B cell (primary cell): ENCODE measurements at regions not wholly inside any gene's neighbourhood (a gene's known extent, or its start where the extent isn't known, plus 50 kb on each side); places are given as distances from the start of the nearest gene placed in this dataset.

Experiments used
- ATAC-seq: fragments of 200-7000 bp; cut with Tn5 transposase; one replicate; pipeline ENCODE4 v1.10.0; 2021; ENCODE audit warnings: low read depth, mild to moderate bottlenecking, moderate number of reproducible peaks, moderate library complexity
- CTCF ChIA-PET: fragments of 350-600 bp; sonication (Branson Sonifier 250); formaldehyde crosslinking; loops from one replicate; lab custom pipeline; 2021; ENCODE audit warnings: antibody characterized with exemption, inconsistent platforms; lab: Charles Lee
- POLR2A ChIA-PET: fragments of 350-600 bp; sonication (Branson Sonifier 250); formaldehyde crosslinking; loops from one replicate; lab custom pipeline; 2021; ENCODE audit warnings: antibody characterized with exemption; lab: Charles Lee
- DNase-seq: peaks from one replicate; pipeline ENCODE4 v3.0.0; 2013
- H2AFZ ChIP-seq: 2 replicates; pipeline ENCODE4 v1.6.1; 2012; ENCODE audit warnings: mild to moderate bottlenecking, low read depth, low read length; ENCODE audit not compliant: insufficient read depth, poor library complexity, severe bottlenecking
- H3K27ac ChIP-seq, 2 donors: 1 replicate in 1 of 2; 2 replicates in 1 of 2; pipeline ENCODE4 v1.5.1; 2012 to 2013; ENCODE audit warnings: low read length in 2 of 2, mild to moderate bottlenecking in 2 of 2, moderate library complexity in 1 of 2
- H3K27me3 ChIP-seq, 4 experiments: fragments of 200-600 bp in 1 of 4; sonication (generic) in 1 of 4; replicated peaks in 1 of 4; 1 replicate in 2 of 4; 2 replicates in 2 of 4; pipeline versions ENCODE4 v1.6.1 to v1.7.0; 2013 to 2016; ENCODE audit warnings: low read length in 3 of 4, mild to moderate bottlenecking in 2 of 4, mixed read lengths in 1 of 4, moderate library complexity in 1 of 4; ENCODE audit not compliant: insufficient read depth in 4 of 4, control insufficient read depth in 3 of 4; ENCODE audit errors: control extremely low read depth in 1 of 4
- H3K36me3 ChIP-seq, 2 experiments: replicated peaks in 1 of 2; 1 replicate in 1 of 2; 2 replicates in 1 of 2; pipeline versions ENCODE4 v1.6.1 to v1.7.1; 2013; ENCODE audit warnings: low read length in 1 of 2; ENCODE audit not compliant: insufficient read depth in 2 of 2, control insufficient read depth in 1 of 2; ENCODE audit errors: control extremely low read depth in 1 of 2, extremely low read depth in 1 of 2
- H3K4me1 ChIP-seq, 2 donors: fragments of 200-600 bp in 1 of 2; sonication (generic) in 1 of 2; 1 replicate in 1 of 2; 2 replicates in 1 of 2; pipeline versions ENCODE4 v1.5.1 to v1.6.1; 2013 to 2017; ENCODE audit warnings: low read length in 2 of 2; ENCODE audit not compliant: control insufficient read depth in 2 of 2, insufficient read depth in 2 of 2
- H3K4me2 ChIP-seq: replicated peaks from 2 replicates; pipeline ENCODE3; 2012; ENCODE audit warnings: mild to moderate bottlenecking, low read depth, low read length; ENCODE audit not compliant: poor library complexity, severe bottlenecking
- H3K4me3 ChIP-seq, 5 experiments: fragments of 200-600 bp in 1 of 5; sonication (generic) in 1 of 5; 1 replicate in 3 of 5; 2 replicates in 2 of 5; pipeline versions ENCODE4 v1.5.1 to v1.7.0; 2011 to 2016; ENCODE audit warnings: low read length in 4 of 5, mild to moderate bottlenecking in 4 of 5, low read depth in 2 of 5, control low read depth in 1 of 5, moderate library complexity in 1 of 5; ENCODE audit not compliant: insufficient read depth in 1 of 5; ENCODE audit errors: control extremely low read depth in 1 of 5, extremely low read depth in 1 of 5
- H3K79me2 ChIP-seq: fragments of 200-600 bp; sonication (generic); one replicate; pipeline ENCODE4 v1.6.0; 2016; ENCODE audit warnings: low read length; ENCODE audit not compliant: control insufficient read depth, insufficient read depth
- H3K9ac ChIP-seq: fragments of 200-600 bp; sonication (generic); 2 replicates; pipeline ENCODE4 v1.6.1; 2017; ENCODE audit warnings: mild to moderate bottlenecking, low read length, moderate library complexity
- H3K9me3 ChIP-seq, 3 donors: one replicate each; pipeline versions ENCODE4 v1.6.1 to v1.7.1; 2013; ENCODE audit warnings: low read length in 2 of 3; ENCODE audit not compliant: control insufficient read depth in 2 of 3, insufficient read depth in 1 of 3; ENCODE audit errors: control extremely low read depth in 1 of 3
- H4K20me1 ChIP-seq: 2 replicates; pipeline ENCODE4 v1.6.0; 2012; ENCODE audit warnings: mild to moderate bottlenecking, low read length; ENCODE audit not compliant: insufficient read depth, control insufficient read depth, poor library complexity, severe bottlenecking
- H3K27ac Mint-ChIP-seq: one replicate; pipeline ENCODE4 v1.8.0; 2021; ENCODE audit warnings: mixed read lengths
- H3K27me3 Mint-ChIP-seq: one replicate; pipeline ENCODE4 v1.8.0; 2021; ENCODE audit warnings: mixed read lengths
- H3K4me1 Mint-ChIP-seq: one replicate; pipeline ENCODE4 v1.8.0; 2021; ENCODE audit warnings: mixed read lengths
- H3K4me3 Mint-ChIP-seq: one replicate; pipeline ENCODE4 v1.8.0; 2021; ENCODE audit warnings: mixed read lengths
- H3K9me3 Mint-ChIP-seq: one replicate; pipeline ENCODE4 v1.8.0; 2022; ENCODE audit warnings: mixed read lengths; ENCODE audit not compliant: insufficient read depth
- EZH2 ChIP-seq: IDR thresholded peaks from 2 replicates; pipeline ENCODE4 v1.6.1; 2012; ENCODE audit warnings: borderline replicate concordance, low read depth, mild to moderate bottlenecking, moderate library complexity, low read length; ENCODE audit not compliant: insufficient read depth, poor library complexity, severe bottlenecking
- WGBS: methylation state at CpG from one replicate; pipeline ENCODE4 v1.1.5; 2013; ENCODE audit warnings: missing lambda C conversion rate; ENCODE audit not compliant: insufficient coverage; 5-methylcytosine and 5-hydroxymethylcytosine counted together
- intact Hi-C: fragments of 100-400 bp; cut with micrococcal nuclease; formaldehyde crosslinking; loops from one replicate; pipeline ENCODE4 v1.10.0; 2022
- TF ChIP-seq, protein P1 (sequence below): fragments of 200-600 bp; IDR thresholded peaks from one replicate; pipeline ENCODE4 v1.8.0; 2022; ENCODE audit warnings: antibody characterized with exemption, mild to moderate bottlenecking

- peaks cover 0 to 3% (median 0%) of the 10 kb centered on the region in 3 donors for H3K9me3 ChIP-seq
- POLR2A ChIA-PET, result no interaction called here
- no peaks in the 10 kb centered on the region for H3K36me3 ChIP-seq
- no peak overlapping the region for H3K4me2 ChIP-seq
- peaks cover 0 to 2% (median 0%) of the 10 kb centered on the region in 4 experiments for H3K27me3 ChIP-seq
- TF ChIP-seq, protein P1, sequence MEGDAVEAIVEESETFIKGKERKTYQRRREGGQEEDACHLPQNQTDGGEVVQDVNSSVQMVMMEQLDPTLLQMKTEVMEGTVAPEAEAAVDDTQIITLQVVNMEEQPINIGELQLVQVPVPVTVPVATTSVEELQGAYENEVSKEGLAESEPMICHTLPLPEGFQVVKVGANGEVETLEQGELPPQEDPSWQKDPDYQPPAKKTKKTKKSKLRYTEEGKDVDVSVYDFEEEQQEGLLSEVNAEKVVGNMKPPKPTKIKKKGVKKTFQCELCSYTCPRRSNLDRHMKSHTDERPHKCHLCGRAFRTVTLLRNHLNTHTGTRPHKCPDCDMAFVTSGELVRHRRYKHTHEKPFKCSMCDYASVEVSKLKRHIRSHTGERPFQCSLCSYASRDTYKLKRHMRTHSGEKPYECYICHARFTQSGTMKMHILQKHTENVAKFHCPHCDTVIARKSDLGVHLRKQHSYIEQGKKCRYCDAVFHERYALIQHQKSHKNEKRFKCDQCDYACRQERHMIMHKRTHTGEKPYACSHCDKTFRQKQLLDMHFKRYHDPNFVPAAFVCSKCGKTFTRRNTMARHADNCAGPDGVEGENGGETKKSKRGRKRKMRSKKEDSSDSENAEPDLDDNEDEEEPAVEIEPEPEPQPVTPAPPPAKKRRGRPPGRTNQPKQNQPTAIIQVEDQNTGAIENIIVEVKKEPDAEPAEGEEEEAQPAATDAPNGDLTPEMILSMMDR, result no peak
- no peak for TF ChIP-seq EZH2
- no peak overlapping the region for H2AFZ ChIP-seq
- no peak overlapping the region for H3K4me3 ChIP-seq
- H3K4me1 Mint-ChIP-seq, result no peaks in the 10 kb centered on the region
- WGBS, result 100% methylated on average over 2 of the region's 4 CpGs
- intact Hi-C loops, result no loop called here
- peaks cover 6% of the 10 kb centered on the region for H3K27me3 Mint-ChIP-seq
- H3K4me3 Mint-ChIP-seq, result no peak overlapping the region
- no peaks in the 10 kb centered on the region for H3K9me3 Mint-ChIP-seq
- no peaks in the 10 kb centered on the region for H4K20me1 ChIP-seq
- no peaks in the 10 kb centered on the region for H3K79me2 ChIP-seq
- no peak overlapping the region for H3K27ac ChIP-seq
- CTCF ChIA-PET, result no interaction called here
- no peak for ATAC-seq
- no peak overlapping the region for H3K27ac Mint-ChIP-seq
- H3K4me1 ChIP-seq, result no peaks in the 10 kb centered on the region
- DNase-seq, result no peak
- no peak overlapping the region for H3K9ac ChIP-seq
Measured at GRCh38 chr1:29805896-29806160, 569.5 kb downstream of the PTPRU start.

- peaks cover 0 to 2% (median 0%) of the 10 kb centered on the region in 4 experiments for H3K27me3 ChIP-seq
- WGBS, result 79% methylated on average over 11 of the region's 11 CpGs
- H3K9me3 ChIP-seq, result peaks cover 0 to 3% (median 0%) of the 10 kb centered on the region in 3 donors
- H3K4me1 ChIP-seq, result no peaks in the 10 kb centered on the region
- H3K9ac ChIP-seq, result no peak overlapping the region
- ChIA-PET POLR2A (no interaction called here), CTCF (no interaction called here)
- H3K9me3 Mint-ChIP-seq, result no peaks in the 10 kb centered on the region
- H3K27ac Mint-ChIP-seq, result no peak overlapping the region
- DNase-seq (no peak), ATAC-seq (no peak)
- H3K4me1 Mint-ChIP-seq, result no peaks in the 10 kb centered on the region
- no peaks in the 10 kb centered on the region for H4K20me1 ChIP-seq
- intact Hi-C loops, result no loop called here
- TF ChIP-seq, protein P1, result no peak
- TF ChIP-seq EZH2, result no peak
- H3K4me3 ChIP-seq, result no peak overlapping the region
- H3K79me2 ChIP-seq, result no peaks in the 10 kb centered on the region
- peaks cover 6% of the 10 kb centered on the region for H3K27me3 Mint-ChIP-seq
- H3K27ac ChIP-seq, result no peak overlapping the region
- no peak overlapping the region for H2AFZ ChIP-seq
- H3K36me3 ChIP-seq, result no peaks in the 10 kb centered on the region
- no peak overlapping the region for H3K4me3 Mint-ChIP-seq
- no peak overlapping the region for H3K4me2 ChIP-seq
Measured at GRCh38 chr1:29805122-29805895, 569.0 kb downstream of the PTPRU start.
